ENCODE measurements at regions not wholly inside any gene's neighbourhood (a gene's known extent, or its start where the extent isn't known, plus 50 kb on each side); places are given as distances from the start of the nearest gene placed in this dataset.

DNA sequence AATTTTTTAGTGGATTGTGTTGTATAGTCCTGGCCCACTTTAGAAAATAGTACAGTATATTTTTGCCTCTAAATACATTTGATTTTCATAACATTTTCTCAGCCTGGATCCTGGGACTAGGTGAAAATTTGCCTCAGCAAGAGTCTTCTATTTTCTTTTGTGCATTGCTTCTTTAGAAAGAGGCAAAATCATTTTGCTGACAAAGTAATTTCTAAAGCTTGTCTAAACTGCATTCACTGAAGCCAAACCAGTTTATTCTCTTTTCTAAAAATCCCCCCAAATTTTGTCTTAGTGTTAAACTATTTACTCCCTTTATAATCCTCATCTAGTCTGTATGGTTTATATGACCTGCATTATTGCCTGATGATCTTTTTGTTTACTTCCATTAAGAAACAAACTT lies 326.3 kb downstream of the C4orf33 start:
- TF ChIP-seq POLR2A (IDR thresholded peaks at IDR 0.05; ENCODE audit: extremely low read depth, insufficient read length): no peak
- TF ChIP-seq, protein P1, sequence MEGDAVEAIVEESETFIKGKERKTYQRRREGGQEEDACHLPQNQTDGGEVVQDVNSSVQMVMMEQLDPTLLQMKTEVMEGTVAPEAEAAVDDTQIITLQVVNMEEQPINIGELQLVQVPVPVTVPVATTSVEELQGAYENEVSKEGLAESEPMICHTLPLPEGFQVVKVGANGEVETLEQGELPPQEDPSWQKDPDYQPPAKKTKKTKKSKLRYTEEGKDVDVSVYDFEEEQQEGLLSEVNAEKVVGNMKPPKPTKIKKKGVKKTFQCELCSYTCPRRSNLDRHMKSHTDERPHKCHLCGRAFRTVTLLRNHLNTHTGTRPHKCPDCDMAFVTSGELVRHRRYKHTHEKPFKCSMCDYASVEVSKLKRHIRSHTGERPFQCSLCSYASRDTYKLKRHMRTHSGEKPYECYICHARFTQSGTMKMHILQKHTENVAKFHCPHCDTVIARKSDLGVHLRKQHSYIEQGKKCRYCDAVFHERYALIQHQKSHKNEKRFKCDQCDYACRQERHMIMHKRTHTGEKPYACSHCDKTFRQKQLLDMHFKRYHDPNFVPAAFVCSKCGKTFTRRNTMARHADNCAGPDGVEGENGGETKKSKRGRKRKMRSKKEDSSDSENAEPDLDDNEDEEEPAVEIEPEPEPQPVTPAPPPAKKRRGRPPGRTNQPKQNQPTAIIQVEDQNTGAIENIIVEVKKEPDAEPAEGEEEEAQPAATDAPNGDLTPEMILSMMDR (IDR thresholded peaks at IDR 0.05; ENCODE audit: low read depth, low read length): no peak
- TF ChIP-seq, protein P2, sequence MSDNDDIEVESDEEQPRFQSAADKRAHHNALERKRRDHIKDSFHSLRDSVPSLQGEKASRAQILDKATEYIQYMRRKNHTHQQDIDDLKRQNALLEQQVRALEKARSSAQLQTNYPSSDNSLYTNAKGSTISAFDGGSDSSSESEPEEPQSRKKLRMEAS (IDR thresholded peaks at IDR 0.05; ENCODE audit: low read depth, low read length): no peak
